ENCODE measurements at regions not wholly inside any gene's neighbourhood (a gene's known extent, or its start where the extent isn't known, plus 50 kb on each side); places are given as distances from the start of the nearest gene placed in this dataset.

- no CpG with 5 or more reads among the region's 1 CpG for WGBS (ENCODE audit: insufficient coverage)
- H3K4me3 ChIP-seq (ENCODE audit: control insufficient read depth in 1 of 7, extremely low read depth in 1 of 7, insufficient read depth in 4 of 7, low read depth in 2 of 7, low read length in 6 of 7) = no peak overlapping the region
- DNase-seq = no peak
- no peaks in the 10 kb centered on the region for H3K27me3 ChIP-seq (replicated peaks in 2 of 5; ENCODE audit: control insufficient read depth in 4 of 5, insufficient read depth in 5 of 5, low read length in 4 of 5)
- H3K9me3 ChIP-seq (ENCODE audit: control extremely low read depth in 1 of 5, control insufficient read depth in 4 of 5, insufficient read depth in 2 of 5, low read depth in 1 of 5, low read length in 4 of 5) = peaks cover 0 to 2% (median 0%) of the 10 kb centered on the region in 5 experiments
- H3K27ac ChIP-seq (ENCODE audit: insufficient read depth in 1 of 2, low read depth in 1 of 2, low read length in 2 of 2, poor library complexity in 1 of 2, severe bottlenecking in 2 of 2) = no peak overlapping the region
- H3K36me3 ChIP-seq (ENCODE audit: control insufficient read depth in 4 of 4, insufficient read depth in 4 of 4, low read length in 3 of 4) = no peaks in the 10 kb centered on the region
- no peaks in the 10 kb centered on the region for H3K4me1 ChIP-seq (ENCODE audit: control extremely low read depth in 1 of 4, control insufficient read depth in 4 of 4, insufficient read depth in 4 of 4, low read length in 3 of 4)
- CTCF ChIA-PET = no interaction called here
- POLR2A ChIA-PET = interaction anchor here (0.6 kb wide), 1 partner anchor 11 kb away, joined by 3 read pairs; no protein-coding TSS in a partner anchor
Observed at GRCh38 chr4:126957987-126958386, 674.8 kb upstream of the INTU start.

- CTCF ChIA-PET = no interaction called here
- no peaks in the 10 kb centered on the region for H3K4me1 ChIP-seq (ENCODE audit: control extremely low read depth in 1 of 4, control insufficient read depth in 4 of 4, insufficient read depth in 4 of 4, low read length in 3 of 4)
- no peaks in the 10 kb centered on the region for H3K36me3 ChIP-seq (ENCODE audit: control insufficient read depth in 4 of 4, insufficient read depth in 4 of 4, low read length in 3 of 4)
- DNase-seq = no peak
- POLR2A ChIA-PET = interaction anchor here (0.6 kb wide), 1 partner anchor 12 kb away, joined by 3 read pairs; no protein-coding TSS in a partner anchor
- H3K9me3 ChIP-seq (ENCODE audit: control extremely low read depth in 1 of 5, control insufficient read depth in 4 of 5, insufficient read depth in 2 of 5, low read depth in 1 of 5, low read length in 4 of 5) = peaks cover 0 to 2% (median 0%) of the 10 kb centered on the region in 5 experiments
- H3K27ac ChIP-seq (ENCODE audit: insufficient read depth in 1 of 2, low read depth in 1 of 2, low read length in 2 of 2, poor library complexity in 1 of 2, severe bottlenecking in 2 of 2) = no peak overlapping the region
- no peaks in the 10 kb centered on the region for H3K27me3 ChIP-seq (replicated peaks in 2 of 5; ENCODE audit: control insufficient read depth in 4 of 5, insufficient read depth in 5 of 5, low read length in 4 of 5)
- no peak overlapping the region for H3K4me3 ChIP-seq (ENCODE audit: control insufficient read depth in 1 of 7, extremely low read depth in 1 of 7, insufficient read depth in 4 of 7, low read depth in 2 of 7, low read length in 6 of 7)
Observed at GRCh38 chr4:126958482-126958881, 674.3 kb upstream of the INTU start.

- H3K27ac ChIP-seq (ENCODE audit: insufficient read depth in 1 of 2, low read depth in 1 of 2, low read length in 2 of 2, poor library complexity in 1 of 2, severe bottlenecking in 2 of 2) = no peak overlapping the region
- no peaks in the 10 kb centered on the region for H3K27me3 ChIP-seq (replicated peaks in 2 of 5; ENCODE audit: control insufficient read depth in 4 of 5, insufficient read depth in 5 of 5, low read length in 4 of 5)
- no peak overlapping the region for H3K4me3 ChIP-seq (ENCODE audit: control insufficient read depth in 1 of 7, extremely low read depth in 1 of 7, insufficient read depth in 4 of 7, low read depth in 2 of 7, low read length in 6 of 7)
- peaks cover 0 to 2% (median 0%) of the 10 kb centered on the region in 5 experiments for H3K9me3 ChIP-seq (ENCODE audit: control extremely low read depth in 1 of 5, control insufficient read depth in 4 of 5, insufficient read depth in 2 of 5, low read depth in 1 of 5, low read length in 4 of 5)
- POLR2A ChIA-PET = no interaction called here
- CTCF ChIA-PET = no interaction called here
- 48% methylated on average over 2 of the region's 3 CpGs for WGBS (ENCODE audit: insufficient coverage)
- no peak for DNase-seq
- H3K36me3 ChIP-seq (ENCODE audit: control insufficient read depth in 4 of 4, insufficient read depth in 4 of 4, low read length in 3 of 4) = no peaks in the 10 kb centered on the region
- no peaks in the 10 kb centered on the region for H3K4me1 ChIP-seq (ENCODE audit: control extremely low read depth in 1 of 4, control insufficient read depth in 4 of 4, insufficient read depth in 4 of 4, low read length in 3 of 4)
Observed at GRCh38 chr4:126959056-126959745, 673.6 kb upstream of the INTU start.

- no peaks in the 10 kb centered on the region for H3K36me3 ChIP-seq (ENCODE audit: control insufficient read depth in 4 of 4, insufficient read depth in 4 of 4, low read length in 3 of 4)
- ChIA-PET POLR2A (no interaction called here), CTCF (no interaction called here)
- H3K27me3 ChIP-seq (replicated peaks in 2 of 5; ENCODE audit: control insufficient read depth in 4 of 5, insufficient read depth in 5 of 5, low read length in 4 of 5) = no peaks in the 10 kb centered on the region
- no peak for DNase-seq
- no peak overlapping the region for H3K27ac ChIP-seq (ENCODE audit: insufficient read depth in 1 of 2, low read depth in 1 of 2, low read length in 2 of 2, poor library complexity in 1 of 2, severe bottlenecking in 2 of 2)
- H3K9me3 ChIP-seq (ENCODE audit: control extremely low read depth in 1 of 5, control insufficient read depth in 4 of 5, insufficient read depth in 2 of 5, low read depth in 1 of 5, low read length in 4 of 5) = peaks cover 0 to 2% (median 0%) of the 10 kb centered on the region in 5 experiments
- H3K4me3 ChIP-seq (ENCODE audit: control insufficient read depth in 1 of 7, extremely low read depth in 1 of 7, insufficient read depth in 4 of 7, low read depth in 2 of 7, low read length in 6 of 7) = no peak overlapping the region
- H3K4me1 ChIP-seq (ENCODE audit: control extremely low read depth in 1 of 4, control insufficient read depth in 4 of 4, insufficient read depth in 4 of 4, low read length in 3 of 4) = no peaks in the 10 kb centered on the region
Observed at GRCh38 chr4:126960760-126961159, 672.0 kb upstream of the INTU start.

- H3K27me3 ChIP-seq (replicated peaks in 2 of 5; ENCODE audit: control insufficient read depth in 4 of 5, insufficient read depth in 5 of 5, low read length in 4 of 5) = no peaks in the 10 kb centered on the region
- CTCF ChIA-PET = no interaction called here
- WGBS (ENCODE audit: insufficient coverage) = 100% methylated on average over 1 of the region's 1 CpG
- no peak for DNase-seq
- no peak overlapping the region for H3K27ac ChIP-seq (ENCODE audit: insufficient read depth in 1 of 2, low read depth in 1 of 2, low read length in 2 of 2, poor library complexity in 1 of 2, severe bottlenecking in 2 of 2)
- H3K4me1 ChIP-seq (ENCODE audit: control extremely low read depth in 1 of 4, control insufficient read depth in 4 of 4, insufficient read depth in 4 of 4, low read length in 3 of 4) = no peaks in the 10 kb centered on the region
- no peaks in the 10 kb centered on the region for H3K9me3 ChIP-seq (ENCODE audit: control extremely low read depth in 1 of 5, control insufficient read depth in 4 of 5, insufficient read depth in 2 of 5, low read depth in 1 of 5, low read length in 4 of 5)
- no peak overlapping the region for H3K4me3 ChIP-seq (ENCODE audit: control insufficient read depth in 1 of 7, extremely low read depth in 1 of 7, insufficient read depth in 4 of 7, low read depth in 2 of 7, low read length in 6 of 7)
- H3K36me3 ChIP-seq (ENCODE audit: control insufficient read depth in 4 of 4, insufficient read depth in 4 of 4, low read length in 3 of 4) = no peaks in the 10 kb centered on the region
- POLR2A ChIA-PET = no interaction called here
Observed at GRCh38 chr4:126961661-126962060, 671.1 kb upstream of the INTU start.

GRCh38 chr4:126965877-126966276 is 666.9 kb upstream of the INTU start:
- POLR2A ChIA-PET = no interaction called here
- CTCF ChIA-PET = no interaction called here
- DNase-seq = no peak
- Histone ChIP-seq H3K4me3 (ENCODE audit: control insufficient read depth in 1 of 7, extremely low read depth in 1 of 7, insufficient read depth in 4 of 7, low read depth in 2 of 7, low read length in 6 of 7) (no peak overlapping the region), H3K36me3 (ENCODE audit: control insufficient read depth in 4 of 4, insufficient read depth in 4 of 4, low read length in 3 of 4) (no peaks in the 10 kb centered on the region), H3K27me3 (replicated peaks in 2 of 5; ENCODE audit: control insufficient read depth in 4 of 5, insufficient read depth in 5 of 5, low read length in 4 of 5) (no peaks in the 10 kb centered on the region), H3K27ac (ENCODE audit: insufficient read depth in 1 of 2, low read depth in 1 of 2, low read length in 2 of 2, poor library complexity in 1 of 2, severe bottlenecking in 2 of 2) (no peak overlapping the region), H3K4me1 (ENCODE audit: control extremely low read depth in 1 of 4, control insufficient read depth in 4 of 4, insufficient read depth in 4 of 4, low read length in 3 of 4) (no peaks in the 10 kb centered on the region), H3K9me3 (ENCODE audit: control extremely low read depth in 1 of 5, control insufficient read depth in 4 of 5, insufficient read depth in 2 of 5, low read depth in 1 of 5, low read length in 4 of 5) (no peaks in the 10 kb centered on the region)
- 92% methylated on average over 2 of the region's 4 CpGs for WGBS (ENCODE audit: insufficient coverage)

- Histone ChIP-seq H3K27me3 (replicated peaks in 2 of 5; ENCODE audit: control insufficient read depth in 4 of 5, insufficient read depth in 5 of 5, low read length in 4 of 5) (no peaks in the 10 kb centered on the region), H3K27ac (ENCODE audit: insufficient read depth in 1 of 2, low read depth in 1 of 2, low read length in 2 of 2, poor library complexity in 1 of 2, severe bottlenecking in 2 of 2) (no peak overlapping the region), H3K9me3 (ENCODE audit: control extremely low read depth in 1 of 5, control insufficient read depth in 4 of 5, insufficient read depth in 2 of 5, low read depth in 1 of 5, low read length in 4 of 5) (no peaks in the 10 kb centered on the region), H3K4me3 (ENCODE audit: control insufficient read depth in 1 of 7, extremely low read depth in 1 of 7, insufficient read depth in 4 of 7, low read depth in 2 of 7, low read length in 6 of 7) (no peak overlapping the region), H3K36me3 (ENCODE audit: control insufficient read depth in 4 of 4, insufficient read depth in 4 of 4, low read length in 3 of 4) (no peaks in the 10 kb centered on the region), H3K4me1 (ENCODE audit: control extremely low read depth in 1 of 4, control insufficient read depth in 4 of 4, insufficient read depth in 4 of 4, low read length in 3 of 4) (no peaks in the 10 kb centered on the region)
- 87% methylated on average over 3 of the region's 6 CpGs for WGBS (ENCODE audit: insufficient coverage)
- CTCF ChIA-PET = no interaction called here
- POLR2A ChIA-PET = no interaction called here
- no peak for DNase-seq
Observed at GRCh38 chr4:126969360-126970235, 663.2 kb upstream of the INTU start.
